GM21619 (cell line): ENCODE measurements at regions not wholly inside any gene's neighbourhood (a gene's known extent, or its start where the extent isn't known, plus 50 kb on each side); places are given as distances from the start of the nearest gene placed in this dataset.
A peak's percentile ranks its signal among the peaks of the same experiment; 100 is the strongest.
"Not testable (repeated sequence)": the region's sequence is repeated elsewhere in the genome, so short reads cannot be mapped to it uniquely, and the experiment has no call there.

Source experiments
- ATAC-seq: cut with Tn5 transposase; IDR thresholded peaks from one replicate; pipeline ENCODE4 v1.9.1; 2021; ENCODE audit not compliant: unreplicated experiment

GRCh38 chr6:126664271-126664670 is 324.4 kb downstream of the CENPW start:
- no peak for ATAC-seq

- no peak for ATAC-seq
Measured at GRCh38 chr6:126665551-126665950, 325.6 kb downstream of the CENPW start.

GRCh38 chr6:126667071-126667470 is 327.2 kb downstream of the CENPW start:
- ATAC-seq = no peak

- ATAC-seq = no peak
Measured at GRCh38 chr6:126667728-126668127, 327.8 kb downstream of the CENPW start.

GRCh38 chr6:126672649-126673048 is 332.7 kb downstream of the CENPW start:
- peak; percentile 90 for ATAC-seq

GRCh38 chr6:126673749-126674148 is 333.8 kb downstream of the CENPW start:
- not testable (repeated sequence) for ATAC-seq

GRCh38 chr6:126682440-126682839 is 342.5 kb downstream of the CENPW start:
- no peak for ATAC-seq

- no peak for ATAC-seq
Measured at GRCh38 chr6:126685182-126685581, 345.3 kb downstream of the CENPW start.

- ATAC-seq = no peak
Measured at GRCh38 chr6:126696921-126697693, 357.2 kb downstream of the CENPW start.

GRCh38 chr6:126698732-126699240 is 358.9 kb downstream of the CENPW start:
- no peak for ATAC-seq

GRCh38 chr6:126701676-126702560 is 362.0 kb downstream of the CENPW start:
- peak; percentile 56 for ATAC-seq

- no peak for ATAC-seq
Measured at GRCh38 chr6:126716032-126716431, 376.1 kb downstream of the CENPW start.

GRCh38 chr6:126716826-126717509 is 377.1 kb downstream of the CENPW start:
- no peak for ATAC-seq

GRCh38 chr6:126718600-126719327 is 378.8 kb downstream of the CENPW start:
- peak; percentile 84 for ATAC-seq

- no peak for ATAC-seq
Measured at GRCh38 chr6:126720304-126720703, 380.4 kb downstream of the CENPW start.

- ATAC-seq = no peak
Measured at GRCh38 chr6:126721581-126722160, 381.8 kb downstream of the CENPW start.

GRCh38 chr6:126722411-126722810 is 382.5 kb downstream of the CENPW start:
- ATAC-seq = no peak

GRCh38 chr6:126723541-126724170 is 383.7 kb downstream of the CENPW start:
- no peak for ATAC-seq

- no peak for ATAC-seq
Measured at GRCh38 chr6:126724821-126725220, 384.9 kb downstream of the CENPW start.

GRCh38 chr6:126726454-126726853 is 386.5 kb downstream of the CENPW start:
- ATAC-seq = not testable (repeated sequence)
